Renal cortical epithelial cell (primary cell): ENCODE measurements at regions not wholly inside any gene's neighbourhood (a gene's known extent, or its start where the extent isn't known, plus 50 kb on each side); places are given as distances from the start of the nearest gene placed in this dataset.

Source experiments
- DNase-seq: peaks from one replicate; pipeline ENCODE4 v3.0.0-alpha.2; 2011; ENCODE audit warnings: low read depth

DNA sequence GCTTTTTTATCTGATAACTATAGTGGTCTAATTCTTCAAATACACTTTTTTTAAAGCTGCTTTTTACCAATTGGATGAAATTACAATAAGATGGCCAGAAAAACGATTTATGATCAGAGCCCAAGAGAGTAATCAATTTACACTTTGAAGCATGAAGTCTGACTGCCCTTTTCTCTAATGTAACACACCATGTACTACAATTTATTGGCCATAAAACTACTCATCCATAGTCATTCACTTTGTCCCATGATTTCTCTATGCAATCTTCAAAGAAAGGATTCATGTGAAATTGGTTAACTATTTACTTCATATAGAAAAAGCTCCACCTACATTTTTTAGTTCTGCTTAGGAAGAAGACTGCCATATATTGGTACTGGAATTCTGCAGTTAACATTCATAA, 73.6 kb upstream of the CAST start:
- peak; percentile 66 for DNase-seq

DNA sequence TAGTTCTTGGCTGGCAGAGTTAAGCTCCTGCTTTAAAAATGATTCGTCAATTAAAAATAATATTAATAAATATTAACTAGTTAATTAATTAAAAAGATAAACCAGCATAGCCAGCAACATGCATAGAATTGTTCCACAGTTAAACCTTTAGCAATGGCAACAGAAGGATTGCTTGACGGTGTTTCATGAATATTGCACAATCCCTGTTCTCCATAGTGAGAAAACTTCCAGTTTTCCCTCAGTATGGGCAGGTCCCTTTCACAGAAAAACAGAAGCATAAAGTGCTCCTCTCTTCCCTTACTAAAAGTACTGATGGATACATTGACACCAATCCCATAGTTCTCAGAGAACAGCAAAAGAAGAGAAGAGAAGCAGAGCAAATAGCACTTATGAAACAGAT, 71.4 kb upstream of the CAST start:
- peak; percentile 47 for DNase-seq

DNA sequence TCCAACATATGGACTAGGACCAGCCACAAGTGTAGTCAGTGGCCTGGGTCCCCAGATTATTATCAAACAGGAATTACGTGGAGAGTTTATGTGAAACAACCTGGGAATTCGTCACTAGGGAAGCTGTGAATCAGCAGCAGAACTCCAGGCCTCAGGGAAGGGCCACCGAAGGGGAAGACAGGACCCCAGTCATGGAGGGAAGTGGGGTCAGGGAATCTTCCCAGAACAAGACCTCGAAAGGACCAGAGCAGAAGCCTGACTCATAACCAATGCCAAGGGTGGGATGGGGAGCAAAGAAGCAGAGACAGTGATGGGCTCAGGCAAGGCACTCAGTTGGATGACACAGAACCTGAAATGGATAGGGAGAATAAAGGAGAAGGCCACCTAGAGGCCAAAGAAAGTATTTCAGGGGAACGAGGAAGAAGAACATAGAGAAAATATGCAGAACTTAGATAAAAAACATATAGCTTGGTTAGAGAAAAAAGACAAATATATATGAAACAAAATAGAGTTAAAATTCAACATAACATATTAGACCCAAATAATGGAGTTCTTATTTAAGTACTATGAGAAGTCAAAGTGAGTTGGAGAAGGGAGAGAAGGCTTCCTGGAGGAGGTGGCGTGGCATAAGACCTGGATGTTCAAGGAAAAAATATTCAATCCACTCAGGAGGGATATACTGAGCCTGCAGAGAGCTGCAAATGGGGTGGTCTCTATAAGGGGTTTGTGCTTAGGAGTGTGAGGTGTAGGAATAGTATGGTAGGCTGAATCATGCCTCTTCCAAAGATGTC, 66.7 kb upstream of the CAST start:
- DNase-seq, result no peak

DNA sequence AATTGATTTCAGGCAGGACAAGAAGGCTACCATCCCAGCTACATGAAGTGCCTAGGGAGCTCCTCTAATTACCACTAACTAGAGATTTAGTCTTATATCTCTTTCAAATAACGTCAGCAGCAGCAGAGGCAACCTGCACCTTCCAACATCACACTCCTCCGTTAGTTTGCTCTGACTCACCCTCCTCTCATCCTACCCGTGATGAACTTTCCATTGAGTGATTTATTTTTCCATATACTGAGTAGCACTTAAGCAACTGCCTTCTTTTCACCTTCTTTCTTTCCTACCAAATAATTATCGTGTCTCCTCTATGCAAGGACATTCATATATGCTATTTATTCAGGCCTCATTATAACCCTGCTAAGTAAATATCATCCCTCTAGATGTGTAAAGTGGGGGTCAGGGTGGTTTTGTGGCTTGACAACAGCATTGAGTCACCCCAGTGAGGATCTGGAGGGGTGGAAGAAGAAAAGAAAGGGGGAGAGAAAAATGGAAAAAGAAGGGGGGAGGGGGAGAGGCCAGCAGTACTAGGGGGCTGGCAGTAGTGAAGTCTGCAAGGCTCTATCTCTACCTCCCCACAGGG, 64.6 kb upstream of the CAST start:
- DNase-seq, result peak; percentile 51

DNA sequence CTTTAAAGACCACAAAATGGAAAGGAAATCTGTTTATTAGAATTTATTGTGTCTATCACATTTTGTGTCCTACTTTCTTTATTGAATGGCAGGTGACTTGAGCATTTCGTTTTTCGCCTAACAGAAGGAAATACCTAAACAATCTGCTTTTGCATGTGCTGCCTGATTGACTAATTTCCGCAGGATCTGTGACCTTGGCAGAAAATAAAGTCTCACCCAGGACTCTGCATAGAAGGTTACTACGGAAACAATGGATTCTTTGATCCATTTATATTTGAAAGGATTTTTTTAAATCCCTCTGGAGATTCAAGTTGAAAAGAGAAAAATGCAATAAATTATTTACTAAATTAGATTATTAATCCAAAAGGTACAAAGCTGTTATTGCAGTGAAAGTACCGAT, 61.0 kb upstream of the CAST start:
- DNase-seq, result no peak

DNA sequence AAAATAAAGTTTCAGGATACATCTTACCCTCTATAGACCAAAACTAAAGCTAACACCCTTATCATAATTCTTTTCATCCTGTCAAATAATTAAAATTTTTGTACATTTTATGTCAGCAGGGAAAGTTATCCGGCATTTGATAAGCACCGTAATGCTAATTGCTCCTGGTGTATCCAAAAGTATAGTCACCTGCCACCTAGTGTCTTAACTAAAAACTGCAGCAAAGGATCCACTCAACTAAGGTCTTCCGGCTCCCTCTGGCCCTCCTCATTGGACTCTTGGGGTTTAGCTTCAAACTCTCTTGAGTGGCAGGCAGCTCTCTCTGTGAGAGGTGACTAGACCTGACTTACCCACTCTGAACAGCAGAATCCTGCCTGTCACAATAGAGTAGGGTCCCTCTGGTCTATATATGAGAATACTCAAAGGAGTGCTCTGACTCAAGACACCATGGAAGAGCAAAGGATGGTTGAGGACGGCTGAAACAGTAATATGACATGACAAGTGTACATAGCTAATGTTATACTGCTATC, 60.4 kb upstream of the CAST start:
- DNase-seq, result peak; percentile 69

DNA sequence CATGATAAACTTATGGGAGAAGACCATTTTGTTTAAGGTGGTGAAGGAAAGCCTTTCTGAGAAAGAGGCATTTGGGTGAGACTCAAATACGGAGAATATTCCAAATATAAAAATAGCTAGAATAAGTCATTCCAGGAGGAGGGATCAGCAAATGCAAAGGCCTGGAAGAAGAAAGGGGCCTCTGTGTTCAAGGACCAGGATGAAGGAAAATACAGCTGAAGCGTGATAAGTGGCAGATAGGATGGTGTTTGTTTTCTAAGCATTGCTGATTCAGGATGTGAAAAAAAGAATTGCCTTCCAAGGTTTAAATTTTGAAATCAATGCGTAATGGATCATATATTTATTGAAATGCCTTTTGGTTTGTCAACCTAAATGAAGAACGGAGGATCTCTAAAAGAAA, 59.4 kb upstream of the CAST start:
- DNase-seq, result no peak

DNA sequence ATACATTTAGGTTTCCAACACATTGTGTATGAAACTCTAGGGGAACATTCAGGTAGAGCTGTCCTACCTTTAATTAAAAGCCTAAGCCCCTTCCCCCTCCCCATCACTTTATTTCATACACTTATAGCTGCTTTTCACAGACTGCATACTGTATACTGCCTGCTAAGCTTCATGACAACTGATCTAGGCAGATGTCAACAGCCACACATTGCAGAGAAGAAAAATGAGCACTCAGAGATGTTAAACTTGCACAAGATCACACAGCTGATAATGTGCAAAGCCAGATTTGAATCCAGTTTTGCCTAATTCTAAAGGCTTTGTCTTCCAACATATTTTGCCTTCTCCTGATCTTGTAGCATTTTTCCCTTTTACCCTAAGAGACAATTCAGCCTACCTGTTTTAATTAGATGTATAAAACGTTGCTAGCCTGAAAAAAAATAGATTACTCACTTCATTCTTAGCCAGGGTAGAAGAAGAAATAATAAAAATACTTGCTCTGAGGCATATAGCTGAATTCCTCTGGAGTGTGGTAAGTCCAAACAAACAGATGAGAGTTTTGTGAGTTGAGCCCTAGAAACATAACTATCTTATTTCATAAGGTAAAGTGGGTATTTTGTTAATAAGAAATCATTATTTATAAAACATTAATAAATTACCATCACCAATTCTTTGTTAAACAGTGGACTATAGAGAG, 56.9 kb upstream of the CAST start:
- peak; percentile 32 for DNase-seq

DNA sequence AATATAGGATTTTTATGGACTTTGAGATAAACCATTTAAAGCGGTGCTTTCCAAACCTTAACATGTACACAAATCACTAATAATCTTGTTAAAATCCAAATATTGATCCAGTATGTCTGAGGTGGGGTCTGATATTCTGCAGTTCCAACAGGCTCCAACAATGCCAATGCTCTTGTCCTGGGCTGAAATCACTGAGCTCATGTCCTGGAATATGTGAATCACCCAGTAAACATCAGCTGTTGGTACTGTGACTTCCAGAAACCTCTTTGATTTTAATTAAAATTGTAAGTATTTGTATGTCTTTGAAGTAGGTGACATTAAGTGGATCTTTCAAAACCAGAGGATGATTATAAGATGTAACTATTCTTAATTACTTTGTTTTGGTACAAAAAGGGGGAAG, 52.8 kb upstream of the CAST start:
- peak; percentile 23 for DNase-seq

DNA sequence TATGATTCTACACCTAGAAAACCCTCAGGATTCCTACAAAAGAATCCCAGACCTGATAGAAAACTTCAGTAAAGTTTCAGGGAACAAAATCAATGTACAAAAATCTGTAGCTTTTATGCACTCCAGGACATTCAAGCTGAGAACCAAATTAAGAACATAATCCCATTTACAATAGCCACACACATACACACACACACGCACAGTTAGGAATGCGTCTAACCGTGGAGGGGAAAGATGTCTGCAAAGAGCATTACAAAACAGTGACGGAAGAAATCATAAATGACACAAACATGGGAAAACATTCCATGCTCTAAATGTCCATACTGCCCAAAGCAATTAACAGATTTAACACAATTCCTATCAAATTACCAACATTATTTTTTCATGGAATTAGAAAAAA, 51.4 kb upstream of the CAST start:
- no peak for DNase-seq

DNA sequence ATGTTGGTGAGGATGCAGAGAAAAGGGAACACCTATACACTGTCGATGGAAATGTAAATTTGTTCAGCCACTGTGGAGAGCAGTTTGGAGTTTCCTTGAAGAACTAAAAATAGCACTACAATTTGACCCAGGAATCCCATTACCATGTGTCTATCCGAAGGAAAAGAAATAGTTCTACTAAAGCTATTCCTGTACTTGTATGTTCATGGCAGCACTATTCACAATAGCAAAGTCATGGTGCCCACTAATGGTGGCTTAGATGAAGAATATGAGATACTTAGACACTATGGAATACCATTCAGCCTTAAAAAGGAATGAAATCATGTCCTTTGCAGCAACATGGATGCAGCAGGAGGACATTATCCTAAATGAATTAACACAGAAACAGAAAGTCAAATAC, 50.2 kb upstream of the CAST start:
- no peak for DNase-seq
